Trophoblast cell (in vitro differentiated cells and primary cell): ENCODE measurements at regions not wholly inside any gene's neighbourhood (a gene's known extent, or its start where the extent isn't known, plus 50 kb on each side); places are given as distances from the start of the nearest gene placed in this dataset.
"Not testable (repeated sequence)": the region's sequence is repeated elsewhere in the genome, so short reads cannot be mapped to it uniquely, and the experiment has no call there.

ENCODE experiments used
- DNase-seq, 2 donors: peaks; one replicate each; pipeline ENCODE4 v3.0.0-alpha.2; 2016
- H2AFZ ChIP-seq: 2 replicates; pipeline ENCODE4 v1.6.1; 2013; ENCODE audit warnings: low read length, moderate library complexity, mild to moderate bottlenecking; ENCODE audit not compliant: insufficient read depth, poor library complexity
- H2AK5ac ChIP-seq: 2 replicates; pipeline ENCODE4 v1.6.1; 2013; ENCODE audit warnings: mild to moderate bottlenecking, low read length
- H2BK120ac ChIP-seq: 2 replicates; pipeline ENCODE4 v1.6.1; 2013; ENCODE audit warnings: low read length, mild to moderate bottlenecking, moderate library complexity; ENCODE audit not compliant: insufficient read depth, poor library complexity
- H2BK12ac ChIP-seq: 2 replicates; pipeline ENCODE4 v1.6.1; 2013; ENCODE audit warnings: mild to moderate bottlenecking, low read length, moderate library complexity
- H2BK5ac ChIP-seq: 2 replicates; pipeline ENCODE4 v1.6.1; 2013; ENCODE audit warnings: low read length, low read depth, moderate library complexity, mild to moderate bottlenecking; ENCODE audit not compliant: poor library complexity
- H3K14ac ChIP-seq: 2 replicates; pipeline ENCODE4 v1.6.1; 2013; ENCODE audit warnings: mild to moderate bottlenecking, low read length
- H3K18ac ChIP-seq: 2 replicates; pipeline ENCODE4 v1.6.1; 2013; ENCODE audit warnings: mild to moderate bottlenecking, low read length
- H3K23ac ChIP-seq: 2 replicates; pipeline ENCODE4 v1.6.1; 2013; ENCODE audit warnings: low read length
- H3K27ac ChIP-seq: 2 replicates; pipeline ENCODE4 v1.5.1; 2013; ENCODE audit warnings: low read depth, mild to moderate bottlenecking, inconsistent platforms, low read length, moderate library complexity
- H3K27me3 ChIP-seq: 2 replicates; pipeline ENCODE4 v1.6.1; 2013; ENCODE audit warnings: inconsistent platforms, mild to moderate bottlenecking, low read length, moderate library complexity; ENCODE audit not compliant: insufficient read depth
- H3K36me3 ChIP-seq, 2 experiments: 1 replicate in 1 of 2; 2 replicates in 1 of 2; pipeline ENCODE4 v1.6.1; 2013; ENCODE audit warnings: low read length in 2 of 2, mild to moderate bottlenecking in 2 of 2, moderate library complexity in 1 of 2; ENCODE audit not compliant: insufficient read depth in 2 of 2, control insufficient read depth in 1 of 2
- H3K4ac ChIP-seq: 2 replicates; pipeline ENCODE4 v1.6.1; 2013; ENCODE audit warnings: low read depth, mild to moderate bottlenecking, low read length, moderate library complexity
- H3K4me1 ChIP-seq, 2 experiments: 1 replicate in 1 of 2; 2 replicates in 1 of 2; pipeline ENCODE4 v1.6.1; 2013; ENCODE audit warnings: low read length in 2 of 2, mild to moderate bottlenecking in 2 of 2, moderate library complexity in 1 of 2; ENCODE audit not compliant: insufficient read depth in 2 of 2, control insufficient read depth in 1 of 2
- H3K4me2 ChIP-seq: 2 replicates; pipeline ENCODE4 v1.6.1; 2013; ENCODE audit warnings: inconsistent platforms, mild to moderate bottlenecking, low read length, moderate library complexity
- H3K4me3 ChIP-seq: 2 replicates; pipeline ENCODE4 v1.5.1; 2013; ENCODE audit warnings: mild to moderate bottlenecking, low read depth, low read length, inconsistent platforms
- H3K79me1 ChIP-seq: one replicate; pipeline ENCODE4 v1.6.1; 2013; ENCODE audit warnings: low read length
- H3K79me2 ChIP-seq: 2 replicates; pipeline ENCODE4 v1.6.1; 2013; ENCODE audit warnings: low read length, mild to moderate bottlenecking; ENCODE audit not compliant: control insufficient read depth, insufficient read depth, poor library complexity
- H3K9ac ChIP-seq: 2 replicates; pipeline ENCODE4 v1.6.1; 2013; ENCODE audit warnings: mild to moderate bottlenecking, low read length
- H3K9me3 ChIP-seq: 2 replicates; pipeline ENCODE4 v1.6.1; 2013; ENCODE audit warnings: low read depth, mild to moderate bottlenecking, control low read depth, inconsistent platforms, low read length; ENCODE audit not compliant: insufficient read depth
- H4K12ac ChIP-seq: 2 replicates; pipeline ENCODE4 v1.6.1; 2013; ENCODE audit warnings: low read depth, mild to moderate bottlenecking, low read length, moderate library complexity
- H4K8ac ChIP-seq: 2 replicates; pipeline ENCODE4 v1.6.1; 2013; ENCODE audit warnings: low read depth, mild to moderate bottlenecking, low read length, moderate library complexity
- H4K91ac ChIP-seq: one replicate; pipeline ENCODE4 v1.6.1; 2013; ENCODE audit warnings: low read depth, mild to moderate bottlenecking, low read length, moderate library complexity
- WGBS: extraction: QIAGEN DNeasy Blood & Tissue Kit; methylation state at CpG from one replicate; pipeline ENCODE4 v1.1.7; 2013; ENCODE audit warnings: missing lambda C conversion rate; ENCODE audit not compliant: insufficient read length, insufficient coverage; ENCODE audit errors: extremely low coverage; 5-methylcytosine and 5-hydroxymethylcytosine counted together

DNA sequence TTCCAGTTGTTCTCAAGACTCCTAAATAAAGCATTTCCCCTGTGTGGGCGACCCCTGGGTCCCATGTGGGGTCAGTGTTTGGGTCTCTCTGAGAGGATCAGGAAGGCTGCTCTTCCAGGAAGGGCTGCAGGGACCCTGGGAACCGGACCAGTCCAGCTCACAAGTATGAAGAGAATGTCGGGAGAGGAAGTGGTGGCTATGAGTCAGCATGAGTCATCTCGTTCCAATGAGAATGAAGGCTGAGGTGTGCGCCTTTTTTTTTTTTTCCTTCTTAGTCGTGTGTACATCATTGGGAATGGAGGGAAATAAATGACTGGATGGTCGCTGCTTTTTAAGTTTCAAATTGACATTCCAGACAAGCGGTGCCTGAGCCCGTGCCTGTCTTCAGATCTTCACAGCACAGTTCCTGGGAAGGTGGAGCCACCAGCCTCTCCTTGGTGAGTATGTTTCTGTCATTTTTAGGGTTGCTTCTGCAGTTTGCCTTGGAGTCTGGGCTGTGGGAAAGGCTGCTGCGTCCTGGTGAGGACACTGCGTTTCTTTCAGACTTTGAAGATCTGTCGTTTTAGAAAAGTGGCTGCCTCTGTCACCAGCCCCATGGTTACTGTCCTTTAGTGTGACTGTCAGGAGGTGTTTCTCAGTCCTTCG is 292.6 kb upstream of the PLGLB2 start:
- Histone ChIP-seq H2BK120ac (peak overlapping the region; percentile 33), H4K91ac (peak overlapping the region; percentile 47), H3K4me2 (peak overlapping the region; percentile 36), H2BK5ac (peak overlapping the region; percentile 68), H3K27ac (peak overlapping the region; percentile 85), H3K14ac (peak overlapping the region; percentile 51)
- not testable (repeated sequence) for H4K12ac ChIP-seq, H3K36me3 ChIP-seq, DNase-seq, H3K27me3 ChIP-seq, H3K4me1 ChIP-seq, H3K79me2 ChIP-seq, H4K8ac ChIP-seq, H2BK12ac ChIP-seq, H3K4ac ChIP-seq, H3K18ac ChIP-seq, H2AFZ ChIP-seq, H2AK5ac ChIP-seq, H3K79me1 ChIP-seq, H3K23ac ChIP-seq, H3K9ac ChIP-seq, H3K4me3 ChIP-seq, H3K9me3 ChIP-seq
- WGBS: no CpG with 5 or more reads among the region's 13 CpGs

DNA sequence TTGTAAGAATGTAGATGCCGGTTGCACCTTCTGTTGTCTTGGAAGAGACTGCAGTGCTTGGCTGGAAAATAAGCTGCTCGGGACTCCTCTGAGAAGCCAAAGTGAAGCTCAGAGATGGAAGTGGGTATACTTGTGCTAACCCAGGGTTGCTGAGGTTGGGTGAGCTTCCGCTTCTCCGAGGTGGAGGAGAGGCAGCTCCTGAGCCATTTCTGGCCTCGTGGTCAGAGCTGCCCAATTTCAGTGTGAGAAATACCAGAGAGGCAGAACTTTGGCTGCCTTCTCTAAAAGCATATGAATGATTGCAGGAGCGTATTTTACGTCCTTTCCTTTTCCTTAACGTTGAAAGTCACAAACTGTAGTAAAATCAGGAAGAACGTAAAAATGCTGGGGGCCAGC is 292.0 kb upstream of the PLGLB2 start:
- not testable (repeated sequence) for H3K4me1 ChIP-seq, H3K9ac ChIP-seq, H3K79me1 ChIP-seq, H3K9me3 ChIP-seq, H4K12ac ChIP-seq, H2AK5ac ChIP-seq, H2AFZ ChIP-seq, H2BK120ac ChIP-seq, H3K23ac ChIP-seq, H4K8ac ChIP-seq, H3K4ac ChIP-seq, H3K79me2 ChIP-seq, DNase-seq, H3K27me3 ChIP-seq, H3K4me3 ChIP-seq, H2BK12ac ChIP-seq, H3K14ac ChIP-seq, H3K36me3 ChIP-seq, H3K18ac ChIP-seq
- Histone ChIP-seq H3K27ac (peak overlapping the region; percentile 85), H2BK5ac (peak overlapping the region; percentile 68), H4K91ac (peak overlapping the region; percentile 47), H3K4me2 (peak overlapping the region; percentile 36)
- no CpG with 5 or more reads among the region's 9 CpGs for WGBS

DNA sequence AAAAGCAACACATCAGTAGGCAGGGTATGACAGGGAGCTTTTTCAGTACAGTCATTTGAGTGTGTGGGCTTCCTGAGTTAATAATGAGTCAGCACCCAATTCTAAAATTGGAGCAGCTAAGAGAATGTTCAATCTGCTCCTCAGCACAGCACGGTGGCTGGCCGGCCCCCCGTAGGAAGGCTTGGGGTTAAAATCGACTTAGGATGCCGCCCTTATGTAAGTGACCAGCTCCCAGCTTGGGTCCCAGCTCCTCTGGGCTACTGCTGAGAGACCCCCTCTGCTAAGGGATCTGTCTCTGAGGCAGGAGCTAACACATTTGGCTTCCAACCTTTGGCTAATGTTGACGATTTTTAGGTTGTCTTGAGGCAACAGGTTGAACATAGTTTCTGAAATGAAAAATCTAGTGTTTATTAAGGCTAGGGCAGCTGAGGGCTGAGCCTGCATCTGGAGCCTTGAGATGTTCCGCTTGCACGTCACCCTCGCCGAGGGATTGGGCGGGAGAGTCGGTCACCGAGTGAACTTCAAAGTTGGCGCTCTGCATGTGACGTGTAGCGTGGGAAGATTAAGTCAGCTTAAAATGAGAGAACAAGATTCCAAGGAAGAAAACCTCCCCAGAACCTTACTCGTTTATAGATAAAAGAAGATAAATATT is 291.3 kb upstream of the PLGLB2 start:
- peak overlapping the region; percentile 2 for H2BK5ac ChIP-seq
- not testable (repeated sequence) for H3K36me3 ChIP-seq, H4K8ac ChIP-seq, H3K79me1 ChIP-seq, H3K14ac ChIP-seq, H3K79me2 ChIP-seq, H2AK5ac ChIP-seq, H2AFZ ChIP-seq, DNase-seq, H3K4me3 ChIP-seq, H2BK120ac ChIP-seq, H3K27me3 ChIP-seq, H3K23ac ChIP-seq, H3K18ac ChIP-seq, H4K12ac ChIP-seq, H3K4me1 ChIP-seq, H3K9me3 ChIP-seq, H3K4ac ChIP-seq
- WGBS: no CpG with 5 or more reads among the region's 17 CpGs
- H2BK12ac ChIP-seq: peak overlapping the region; percentile 15
- peak overlapping the region; percentile 78 for H3K9ac ChIP-seq
- H4K91ac ChIP-seq: peak overlapping the region; percentile 39
- peak overlapping the region; percentile 63 for H3K4me2 ChIP-seq
- H3K27ac ChIP-seq: peak overlapping the region; percentile 33

DNA sequence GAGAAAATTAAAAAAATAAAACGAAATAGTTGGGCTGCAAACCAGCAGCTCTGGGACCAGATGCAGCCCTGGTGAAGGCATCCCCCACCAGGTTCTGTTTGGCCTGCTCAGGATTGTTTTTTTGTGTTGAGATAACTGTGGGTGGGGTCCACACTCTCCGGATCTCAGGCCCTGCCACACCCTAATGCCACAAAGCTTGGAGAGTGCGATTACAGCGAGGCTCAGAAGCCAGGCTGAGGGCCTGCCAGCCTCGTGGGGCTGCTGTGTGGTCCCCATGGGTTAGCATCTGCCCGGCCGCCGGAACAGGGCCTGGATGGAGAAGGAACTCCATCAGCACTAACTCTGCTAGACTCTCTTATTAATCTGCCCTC is 290.8 kb upstream of the PLGLB2 start:
- not testable (repeated sequence) for H3K36me3 ChIP-seq, H3K4me2 ChIP-seq, DNase-seq, H2BK120ac ChIP-seq, H3K79me2 ChIP-seq, H4K12ac ChIP-seq, H3K23ac ChIP-seq, H3K27me3 ChIP-seq, H3K4me1 ChIP-seq, H3K9ac ChIP-seq, H2BK5ac ChIP-seq, H3K79me1 ChIP-seq, H3K4ac ChIP-seq, H3K4me3 ChIP-seq, H3K9me3 ChIP-seq, H2BK12ac ChIP-seq, H2AFZ ChIP-seq, H3K14ac ChIP-seq, H4K91ac ChIP-seq, H3K27ac ChIP-seq, H3K18ac ChIP-seq, H2AK5ac ChIP-seq, H4K8ac ChIP-seq
- no CpG with 5 or more reads among the region's 8 CpGs for WGBS
